NCI-H69 (cell line): ENCODE measurements at regions not wholly inside any gene's neighbourhood (a gene's known extent, or its start where the extent isn't known, plus 50 kb on each side); places are given as distances from the start of the nearest gene placed in this dataset.

Experiments used
- DNase-seq: peaks from one replicate; lab custom pipeline; 2025; lab: John Stamatoyannopoulos, UW

GRCh38 chr4:138692411-138692810 lies 323.2 kb upstream of the NOCT start:
- no peak for DNase-seq

- DNase-seq, result no peak
These were observed 326.0 kb upstream of the NOCT start for GRCh38 chr4:138689593-138689992.

- DNase-seq, result no peak
These were observed 326.4 kb upstream of the NOCT start for GRCh38 chr4:138689187-138689586.

GRCh38 chr4:138688408-138689085 lies 327.0 kb upstream of the NOCT start:
- DNase-seq, result peak; percentile 3

- DNase-seq, result no peak
These were observed 329.3 kb upstream of the NOCT start for GRCh38 chr4:138686106-138686835.

- no peak for DNase-seq
These were observed 330.3 kb upstream of the NOCT start for GRCh38 chr4:138685316-138685715.

- DNase-seq, result peak; percentile 71
These were observed 334.5 kb upstream of the NOCT start for GRCh38 chr4:138680989-138681604.

GRCh38 chr4:138680256-138680655 lies 335.3 kb upstream of the NOCT start:
- DNase-seq, result no peak

- no peak for DNase-seq
These were observed 336.4 kb upstream of the NOCT start for GRCh38 chr4:138678985-138679746.

- DNase-seq, result no peak
These were observed 337.8 kb upstream of the NOCT start for GRCh38 chr4:138677748-138678147.

GRCh38 chr4:138677212-138677611 lies 338.4 kb upstream of the NOCT start:
- no peak for DNase-seq

- DNase-seq, result peak; percentile 5
These were observed 339.9 kb upstream of the NOCT start for GRCh38 chr4:138675685-138676084.

- DNase-seq, result no peak
These were observed 341.4 kb upstream of the NOCT start for GRCh38 chr4:138674209-138674608.

GRCh38 chr4:138673053-138673452 lies 342.5 kb upstream of the NOCT start:
- DNase-seq, result no peak

GRCh38 chr4:138672393-138672976 lies 343.1 kb upstream of the NOCT start:
- no peak for DNase-seq

GRCh38 chr4:138671606-138672084 lies 343.9 kb upstream of the NOCT start:
- DNase-seq, result peak; percentile 6

- DNase-seq, result no peak
These were observed 344.5 kb upstream of the NOCT start for GRCh38 chr4:138671106-138671505.

GRCh38 chr4:138670681-138671080 lies 344.9 kb upstream of the NOCT start:
- no peak for DNase-seq

- no peak for DNase-seq
These were observed 345.9 kb upstream of the NOCT start for GRCh38 chr4:138669479-138670315.

GRCh38 chr4:138668309-138668708 lies 347.3 kb upstream of the NOCT start:
- DNase-seq, result no peak

GRCh38 chr4:138666366-138666765 lies 349.2 kb upstream of the NOCT start:
- DNase-seq, result peak; percentile 77
